DMS53 treated with DMSO at 0.1 percent for 48 hours (cell line): ENCODE measurements at regions not wholly inside any gene's neighbourhood (a gene's known extent, or its start where the extent isn't known, plus 50 kb on each side); places are given as distances from the start of the nearest gene placed in this dataset.
"Not testable (repeated sequence)": the region's sequence is repeated elsewhere in the genome, so short reads cannot be mapped to it uniquely, and the experiment has no call there.

Experiments used
- DNase-seq: peaks from one replicate; lab custom pipeline; 2025; ENCODE audit not compliant: unreplicated experiment; lab: John Stamatoyannopoulos, UW

GRCh38 chr2:67567886-67568285 is 170.8 kb downstream of the ETAA1 start:
- DNase-seq = no peak

GRCh38 chr2:67570611-67571010 is 173.5 kb downstream of the ETAA1 start:
- DNase-seq = no peak

- peak; percentile 86 for DNase-seq
These were observed 174.9 kb downstream of the ETAA1 start for GRCh38 chr2:67571785-67572718.

- DNase-seq = no peak
These were observed 175.7 kb downstream of the ETAA1 start for GRCh38 chr2:67572721-67573435.

- DNase-seq = no peak
These were observed 177.1 kb downstream of the ETAA1 start for GRCh38 chr2:67574230-67574629.

GRCh38 chr2:67576226-67576625 is 179.1 kb downstream of the ETAA1 start:
- no peak for DNase-seq

- DNase-seq = no peak
These were observed 179.9 kb downstream of the ETAA1 start for GRCh38 chr2:67576991-67577390.

GRCh38 chr2:67579216-67579615 is 182.1 kb downstream of the ETAA1 start:
- no peak for DNase-seq

- no peak for DNase-seq
These were observed 182.7 kb downstream of the ETAA1 start for GRCh38 chr2:67579806-67580205.

- DNase-seq = no peak
These were observed 184.6 kb downstream of the ETAA1 start for GRCh38 chr2:67581751-67582150.

- DNase-seq = no peak
These were observed 186.1 kb downstream of the ETAA1 start for GRCh38 chr2:67583185-67583584.

GRCh38 chr2:67585400-67585799 is 188.3 kb downstream of the ETAA1 start:
- no peak for DNase-seq

GRCh38 chr2:67589121-67589520 is 192.0 kb downstream of the ETAA1 start:
- DNase-seq = not testable (repeated sequence)

GRCh38 chr2:67594522-67594921 is 197.4 kb downstream of the ETAA1 start:
- DNase-seq = not testable (repeated sequence)

- DNase-seq = no peak
These were observed 199.7 kb downstream of the ETAA1 start for GRCh38 chr2:67596871-67597270.

- DNase-seq = no peak
These were observed 202.4 kb downstream of the ETAA1 start for GRCh38 chr2:67599561-67599960.

GRCh38 chr2:67600222-67600871 is 203.2 kb downstream of the ETAA1 start:
- DNase-seq = no peak

- no peak for DNase-seq
These were observed 203.8 kb downstream of the ETAA1 start for GRCh38 chr2:67600946-67601345.

GRCh38 chr2:67604360-67604759 is 207.2 kb downstream of the ETAA1 start:
- no peak for DNase-seq

- no peak for DNase-seq
These were observed 215.5 kb downstream of the ETAA1 start for GRCh38 chr2:67612576-67613042.

- no peak for DNase-seq
These were observed 216.1 kb downstream of the ETAA1 start for GRCh38 chr2:67613227-67613626.

GRCh38 chr2:67614454-67614853 is 217.3 kb downstream of the ETAA1 start:
- DNase-seq = no peak
